DND-41 (cell line): ENCODE measurements at regions not wholly inside any gene's neighbourhood (a gene's known extent, or its start where the extent isn't known, plus 50 kb on each side); places are given as distances from the start of the nearest gene placed in this dataset.

Experiments
- ATAC-seq: fragments of 200-7000 bp; cut with Tn5 transposase; 3 replicates; pipeline ENCODE4 v1.9.1; 2021; ENCODE audit warnings: low read depth; ENCODE audit not compliant: insufficient read depth
- DNase-seq: peaks from one replicate; pipeline ENCODE4 v3.0.0-alpha.2; 2020
- H2AFZ ChIP-seq: 2 replicates; pipeline ENCODE4 v1.6.0; 2012; ENCODE audit warnings: low read depth, low read length
- H3K27ac ChIP-seq: 2 replicates; pipeline ENCODE4 v1.5.1; 2012; ENCODE audit warnings: low read length, inconsistent platforms
- H3K27me3 ChIP-seq: fragments of 200-600 bp; sonication (generic); 2 replicates; pipeline ENCODE4 v1.6.0; 2012; ENCODE audit warnings: low read length, mild to moderate bottlenecking, inconsistent platforms; ENCODE audit not compliant: insufficient read depth, poor library complexity
- H3K36me3 ChIP-seq: 2 replicates; pipeline ENCODE4 v1.5.1; 2012; ENCODE audit warnings: low read length, inconsistent platforms; ENCODE audit not compliant: insufficient read depth
- H3K4me1 ChIP-seq: 2 replicates; pipeline ENCODE4 v1.5.1; 2012; ENCODE audit warnings: mild to moderate bottlenecking, low read length; ENCODE audit not compliant: insufficient read depth
- H3K4me2 ChIP-seq: 2 replicates; pipeline ENCODE4 v1.6.0; 2012; ENCODE audit warnings: mild to moderate bottlenecking, moderate library complexity, low read length, inconsistent platforms; ENCODE audit not compliant: insufficient read depth
- H3K4me3 ChIP-seq, 2 experiments: fragments of 200-600 bp in 1 of 2; shearing (Covaris generic) in 1 of 2; 2 replicates each; pipeline ENCODE4 v1.5.1; 2012 to 2016; ENCODE audit warnings: inconsistent platforms in 2 of 2, low read length in 2 of 2, mild to moderate bottlenecking in 2 of 2, low read depth in 1 of 2, moderate library complexity in 1 of 2
- H3K79me2 ChIP-seq: 2 replicates; pipeline ENCODE4 v1.6.0; 2012; ENCODE audit warnings: low read length, inconsistent platforms; ENCODE audit not compliant: insufficient read depth
- H3K9ac ChIP-seq: 2 replicates; pipeline ENCODE4 v1.6.0; 2012; ENCODE audit warnings: low read depth, mild to moderate bottlenecking, inconsistent platforms, low read length, moderate library complexity
- H3K9me3 ChIP-seq: 2 replicates; pipeline ENCODE4 v1.5.1; 2012; ENCODE audit warnings: low read length, moderate library complexity, mild to moderate bottlenecking, inconsistent platforms; ENCODE audit not compliant: insufficient read depth, severe bottlenecking
- H4K20me1 ChIP-seq: 2 replicates; pipeline ENCODE4 v1.6.0; 2012; ENCODE audit warnings: low read length; ENCODE audit not compliant: insufficient read depth
- CTCF ChIP-seq: IDR thresholded peaks from 2 replicates; pipeline ENCODE4 v1.5.1; 2012; ENCODE audit warnings: borderline replicate concordance, low read length, moderate library complexity, mild to moderate bottlenecking; ENCODE audit not compliant: poor library complexity, severe bottlenecking; ENCODE audit errors: extremely low read depth
- EZH2 ChIP-seq: IDR thresholded peaks from 3 replicates; pipeline ENCODE4 v1.6.1; 2012; ENCODE audit warnings: borderline replicate concordance, low read depth, mild to moderate bottlenecking, moderate library complexity, low read length, inconsistent platforms; ENCODE audit not compliant: severe bottlenecking

GRCh38 chr20:57069442-57069841 is 197.0 kb downstream of the BMP7 start:
- no peaks in the 10 kb centered on the region for H3K9me3 ChIP-seq

GRCh38 chr20:57070296-57070695 is 196.1 kb downstream of the BMP7 start:
- H3K4me2 ChIP-seq, result no peak overlapping the region
- no peak overlapping the region for H3K4me3 ChIP-seq
- DNase-seq, result no peak
- no peak overlapping the region for H2AFZ ChIP-seq
- H3K27ac ChIP-seq, result no peak overlapping the region
- H3K9ac ChIP-seq, result no peak overlapping the region
- no peaks in the 10 kb centered on the region for H3K4me1 ChIP-seq
- ATAC-seq, result no peak
- no peaks in the 10 kb centered on the region; the same call in 1 of the 2 replicates for H4K20me1 ChIP-seq
- no peak for TF ChIP-seq CTCF
- TF ChIP-seq EZH2, result no peak
- no peaks in the 10 kb centered on the region for H3K9me3 ChIP-seq
- H3K27me3 ChIP-seq, result peaks cover 32% of the 10 kb centered on the region
- no peaks in the 10 kb centered on the region for H3K36me3 ChIP-seq
- no peaks in the 10 kb centered on the region for H3K79me2 ChIP-seq

More at GRCh38 chr20:57069442-57069841, 197.0 kb downstream of the BMP7 start:
- no peak overlapping the region for H3K4me2 ChIP-seq
- H4K20me1 ChIP-seq, result no peaks in the 10 kb centered on the region; the same call in 1 of the 2 replicates
- no peak overlapping the region for H3K27ac ChIP-seq
- H2AFZ ChIP-seq, result no peak overlapping the region
- H3K36me3 ChIP-seq, result no peaks in the 10 kb centered on the region
- TF ChIP-seq CTCF (no peak), EZH2 (no peak)
- DNase-seq (no peak), ATAC-seq (no peak)
- no peaks in the 10 kb centered on the region for H3K79me2 ChIP-seq
- no peaks in the 10 kb centered on the region for H3K4me1 ChIP-seq
- no peak overlapping the region for H3K9ac ChIP-seq
- no peak overlapping the region for H3K4me3 ChIP-seq
- H3K27me3 ChIP-seq, result peaks cover 32% of the 10 kb centered on the region

GRCh38 chr20:57071283-57071731 is 195.1 kb downstream of the BMP7 start:
- H4K20me1 ChIP-seq, result no peaks in the 10 kb centered on the region; the same call in 1 of the 2 replicates
- no peak overlapping the region for H3K4me3 ChIP-seq

More at GRCh38 chr20:57071283-57071731, 195.1 kb downstream of the BMP7 start:
- no peaks in the 10 kb centered on the region for H3K36me3 ChIP-seq
- no peaks in the 10 kb centered on the region for H3K79me2 ChIP-seq
- TF ChIP-seq EZH2, result no peak
- TF ChIP-seq CTCF, result no peak
- no peak for ATAC-seq
- DNase-seq, result no peak
- no peak overlapping the region for H3K9ac ChIP-seq
- no peaks in the 10 kb centered on the region for H3K4me1 ChIP-seq
- H3K4me2 ChIP-seq, result no peak overlapping the region
- H3K27me3 ChIP-seq, result peaks cover 24% of the 10 kb centered on the region
- H3K27ac ChIP-seq, result no peak overlapping the region
- H3K9me3 ChIP-seq, result no peaks in the 10 kb centered on the region
- H2AFZ ChIP-seq, result no peak overlapping the region
